HCT116 (cell line): ENCODE measurements at regions not wholly inside any gene's neighbourhood (a gene's known extent, or its start where the extent isn't known, plus 50 kb on each side); places are given as distances from the start of the nearest gene placed in this dataset.

Experiments
- CEBPB ChIP-seq: IDR thresholded peaks from 2 replicates; pipeline ENCODE4 v1.6.1; 2012; ENCODE audit warnings: low read depth
- CTCF ChIP-seq, 3 experiments: fragments of 200-600 bp in 1 of 3; sonication (generic) in 1 of 3; IDR thresholded peaks in 2 of 3; conservative IDR thresholded peaks in 1 of 3; 2 replicates each; pipeline ENCODE4 v1.5.1; 2012 to 2017; ENCODE audit warnings: low read depth in 2 of 3, low read length in 2 of 3, antibody characterized with exemption in 1 of 3, borderline replicate concordance in 1 of 3, control low read depth in 1 of 3, mild to moderate bottlenecking in 1 of 3, mixed read lengths in 1 of 3, mixed run types in 1 of 3, moderate library complexity in 1 of 3; ENCODE audit not compliant: insufficient read depth in 1 of 3
- EZH2phosphoT487 ChIP-seq: fragments of 200-600 bp; IDR thresholded peaks from 2 replicates; pipeline ENCODE4 v1.6.1; 2018; ENCODE audit warnings: antibody characterized with exemption, borderline replicate concordance
- FOSL1 ChIP-seq: IDR thresholded peaks from 2 replicates; pipeline ENCODE4 v1.6.1; 2012; ENCODE audit warnings: low read depth
- POLR2AphosphoS5 ChIP-seq: IDR thresholded peaks from 2 replicates; pipeline ENCODE4 v1.6.1; 2011; ENCODE audit warnings: mild to moderate bottlenecking, low read depth, low read length, moderate library complexity
- SP1 ChIP-seq: IDR thresholded peaks from 2 replicates; pipeline ENCODE4 v1.6.1; 2012; ENCODE audit warnings: low read depth

GRCh38 chr1:115529216-115529897 is 112.4 kb upstream of the VANGL1 start:
- TF ChIP-seq CTCF (IDR thresholded peaks at IDR 0.05 in 2 of 3, conservative IDR thresholded peaks at IDR 0.05 in 1 of 3; ENCODE audit: borderline replicate concordance in 1 of 3, insufficient read depth in 1 of 3, low read depth in 2 of 3, low read length in 2 of 3), result no peak
- no peak for TF ChIP-seq SP1
- TF ChIP-seq FOSL1, result no peak
- no peak for TF ChIP-seq EZH2phosphoT487
- TF ChIP-seq POLR2AphosphoS5, result no peak
- no peak for TF ChIP-seq CEBPB
